Fibroblast of the aortic adventitia (primary cell): ENCODE measurements at regions not wholly inside any gene's neighbourhood (a gene's known extent, or its start where the extent isn't known, plus 50 kb on each side); places are given as distances from the start of the nearest gene placed in this dataset.

Experiments
- DNase-seq: peaks from one replicate; pipeline ENCODE4 v3.0.0-alpha.2; 2010; ENCODE audit warnings: low read depth
- H3K4me3 ChIP-seq: 2 replicates; pipeline ENCODE4 v1.5.1; 2011; ENCODE audit warnings: low read depth, mild to moderate bottlenecking, control low read depth, low read length, moderate library complexity
- CTCF ChIP-seq: IDR thresholded peaks from 2 replicates; pipeline ENCODE4 v1.5.1; 2011; ENCODE audit warnings: mild to moderate bottlenecking, low read length, control low read depth, inconsistent platforms; ENCODE audit not compliant: insufficient read depth

- DNase-seq = no peak
- TF ChIP-seq CTCF = no peak
- no peak overlapping the region for H3K4me3 ChIP-seq
Measured at GRCh38 chr3:146313031-146313745, 62.3 kb upstream of the PLSCR4 start.

- peak overlapping the region; percentile 29 for H3K4me3 ChIP-seq
- TF ChIP-seq CTCF = no peak
Measured at GRCh38 chr3:146308682-146309081, 57.8 kb upstream of the PLSCR4 start.

GRCh38 chr3:146308222-146308621, 57.3 kb upstream of the PLSCR4 start:
- TF ChIP-seq CTCF = no peak
- peak; percentile 95 for DNase-seq
- no peak overlapping the region for H3K4me3 ChIP-seq

More at GRCh38 chr3:146308682-146309081, 57.8 kb upstream of the PLSCR4 start:
- DNase-seq = peak; percentile 98

- no peak for TF ChIP-seq CTCF
- no peak overlapping the region for H3K4me3 ChIP-seq
- peak; percentile 51 for DNase-seq
Measured at GRCh38 chr3:146307456-146307725, 56.5 kb upstream of the PLSCR4 start.

GRCh38 chr3:146306656-146307455, 56.0 kb upstream of the PLSCR4 start:
- H3K4me3 ChIP-seq = no peak overlapping the region
- TF ChIP-seq CTCF = no peak
- peak; percentile 25 for DNase-seq

GRCh38 chr3:146305808-146306423, 55.0 kb upstream of the PLSCR4 start:
- no peak for DNase-seq
- TF ChIP-seq CTCF = no peak
- H3K4me3 ChIP-seq = no peak overlapping the region
